PC-9 (cell line): ENCODE measurements at regions not wholly inside any gene's neighbourhood (a gene's known extent, or its start where the extent isn't known, plus 50 kb on each side); places are given as distances from the start of the nearest gene placed in this dataset.

Experiments used
- EZH2 ChIP-seq: fragments of 200-600 bp; sonication (generic); IDR thresholded peaks from 2 replicates; pipeline ENCODE4 v1.8.0; 2017; ENCODE audit warnings: antibody characterized with exemption, low read depth
- TF ChIP-seq, protein P1 (sequence below): fragments of 200-600 bp; sonication (generic); conservative IDR thresholded peaks from 2 replicates; pipeline ENCODE4 v1.6.1; 2017; ENCODE audit warnings: mixed run types, antibody characterized with exemption, mild to moderate bottlenecking, moderate library complexity

DNA sequence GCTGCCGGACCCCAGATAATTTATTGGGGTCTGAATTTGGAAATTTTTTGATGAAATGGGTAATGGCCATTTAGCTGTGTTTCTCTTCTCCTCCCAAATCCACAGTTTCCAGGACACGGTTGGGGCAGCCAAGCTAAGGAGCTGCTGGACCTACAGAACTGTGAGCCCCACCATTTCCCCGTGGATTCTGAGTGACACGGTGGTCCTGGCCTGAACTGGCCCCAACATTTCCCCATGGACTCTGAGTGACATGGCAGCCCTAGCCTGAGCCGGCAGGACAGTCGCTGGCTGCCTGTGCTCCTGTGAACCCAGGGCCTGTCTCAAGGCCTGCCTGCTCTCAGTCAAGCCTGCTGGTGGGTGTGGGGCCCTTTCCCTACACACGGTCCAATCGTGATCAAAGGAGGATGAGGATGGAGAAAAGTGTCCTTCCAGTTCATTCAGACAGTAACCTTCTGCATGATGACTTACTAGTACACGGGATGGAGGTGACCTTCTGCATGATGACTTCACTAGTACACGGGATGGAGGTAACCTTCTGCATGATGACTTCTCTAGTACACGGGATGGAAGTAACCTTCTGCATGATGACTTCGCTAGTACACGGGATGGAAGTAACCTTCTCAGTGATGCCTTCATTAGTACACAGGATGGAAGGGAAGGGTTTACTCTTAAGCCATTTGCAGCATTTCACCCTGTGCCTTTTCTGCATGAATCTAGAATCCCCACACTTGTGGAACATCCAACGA lies 359.9 kb downstream of the GLRX3 start:
- TF ChIP-seq, protein P1, sequence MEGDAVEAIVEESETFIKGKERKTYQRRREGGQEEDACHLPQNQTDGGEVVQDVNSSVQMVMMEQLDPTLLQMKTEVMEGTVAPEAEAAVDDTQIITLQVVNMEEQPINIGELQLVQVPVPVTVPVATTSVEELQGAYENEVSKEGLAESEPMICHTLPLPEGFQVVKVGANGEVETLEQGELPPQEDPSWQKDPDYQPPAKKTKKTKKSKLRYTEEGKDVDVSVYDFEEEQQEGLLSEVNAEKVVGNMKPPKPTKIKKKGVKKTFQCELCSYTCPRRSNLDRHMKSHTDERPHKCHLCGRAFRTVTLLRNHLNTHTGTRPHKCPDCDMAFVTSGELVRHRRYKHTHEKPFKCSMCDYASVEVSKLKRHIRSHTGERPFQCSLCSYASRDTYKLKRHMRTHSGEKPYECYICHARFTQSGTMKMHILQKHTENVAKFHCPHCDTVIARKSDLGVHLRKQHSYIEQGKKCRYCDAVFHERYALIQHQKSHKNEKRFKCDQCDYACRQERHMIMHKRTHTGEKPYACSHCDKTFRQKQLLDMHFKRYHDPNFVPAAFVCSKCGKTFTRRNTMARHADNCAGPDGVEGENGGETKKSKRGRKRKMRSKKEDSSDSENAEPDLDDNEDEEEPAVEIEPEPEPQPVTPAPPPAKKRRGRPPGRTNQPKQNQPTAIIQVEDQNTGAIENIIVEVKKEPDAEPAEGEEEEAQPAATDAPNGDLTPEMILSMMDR: no peak
- TF ChIP-seq EZH2: no peak
